Ramos (cell line): ENCODE measurements at regions not wholly inside any gene's neighbourhood (a gene's known extent, or its start where the extent isn't known, plus 50 kb on each side); places are given as distances from the start of the nearest gene placed in this dataset.
"Not testable (repeated sequence)": the region's sequence is repeated elsewhere in the genome, so short reads cannot be mapped to it uniquely, and the experiment has no call there.

Source experiments
- in situ Hi-C: fragments of 300-500 bp; cut with MboI; formaldehyde crosslinking; loops from one replicate; pipeline ENCODE4 v1.14.3; 2022; ENCODE audit warnings: low sequenced_read_pairs; ENCODE audit not compliant: unreplicated experiment

- in situ Hi-C loops: no loop called here
Observed at GRCh38 chr1:30249446-30250337, 473.7 kb downstream of the MATN1 start.

GRCh38 chr1:30248774-30249173, 474.6 kb downstream of the MATN1 start:
- in situ Hi-C loops: no loop called here

GRCh38 chr1:30248373-30248772, 475.0 kb downstream of the MATN1 start:
- in situ Hi-C loops: no loop called here

GRCh38 chr1:30244801-30245200, 478.6 kb downstream of the MATN1 start:
- in situ Hi-C loops: no loop called here

- in situ Hi-C loops: no loop called here
Observed at GRCh38 chr1:30242722-30243457, 480.5 kb downstream of the MATN1 start.

- in situ Hi-C loops: no loop called here
Observed at GRCh38 chr1:30242168-30242567, 481.2 kb downstream of the MATN1 start.

- in situ Hi-C loops: no loop called here
Observed at GRCh38 chr1:30241681-30242080, 481.7 kb downstream of the MATN1 start.

- in situ Hi-C loops: no loop called here
Observed at GRCh38 chr1:30234091-30234490, 489.3 kb downstream of the MATN1 start.

GRCh38 chr1:30232288-30232899, 491.0 kb downstream of the MATN1 start:
- in situ Hi-C loops: no loop called here

GRCh38 chr1:30229960-30230359, 493.4 kb downstream of the MATN1 start:
- in situ Hi-C loops: no loop called here

- in situ Hi-C loops: no loop called here
Observed at GRCh38 chr1:30229557-30229956, 493.8 kb downstream of the MATN1 start.

- in situ Hi-C loops: no loop called here
Observed at GRCh38 chr1:30226648-30227047, 496.7 kb downstream of the MATN1 start.

GRCh38 chr1:30225357-30225756, 498.0 kb downstream of the MATN1 start:
- in situ Hi-C loops: no loop called here

GRCh38 chr1:30219675-30220074, 503.7 kb downstream of the MATN1 start:
- in situ Hi-C loops: no loop called here

GRCh38 chr1:30218438-30218837, 504.9 kb downstream of the MATN1 start:
- in situ Hi-C loops: no loop called here

- in situ Hi-C loops: no loop called here
Observed at GRCh38 chr1:30216602-30217001, 506.8 kb downstream of the MATN1 start.

- in situ Hi-C loops: no loop called here
Observed at GRCh38 chr1:30213936-30214335, 509.4 kb downstream of the MATN1 start.

GRCh38 chr1:30207962-30208361, 515.4 kb downstream of the MATN1 start:
- in situ Hi-C loops: not testable (repeated sequence)

- in situ Hi-C loops: not testable (repeated sequence)
Observed at GRCh38 chr1:30206631-30207030, 516.8 kb downstream of the MATN1 start.

GRCh38 chr1:30204916-30205315, 518.5 kb downstream of the MATN1 start:
- in situ Hi-C loops: not testable (repeated sequence)

GRCh38 chr1:30201015-30201414, 522.4 kb downstream of the MATN1 start:
- in situ Hi-C loops: no loop called here
